ENCODE measurements at regions not wholly inside any gene's neighbourhood (a gene's known extent, or its start where the extent isn't known, plus 50 kb on each side); places are given as distances from the start of the nearest gene placed in this dataset.

DNA sequence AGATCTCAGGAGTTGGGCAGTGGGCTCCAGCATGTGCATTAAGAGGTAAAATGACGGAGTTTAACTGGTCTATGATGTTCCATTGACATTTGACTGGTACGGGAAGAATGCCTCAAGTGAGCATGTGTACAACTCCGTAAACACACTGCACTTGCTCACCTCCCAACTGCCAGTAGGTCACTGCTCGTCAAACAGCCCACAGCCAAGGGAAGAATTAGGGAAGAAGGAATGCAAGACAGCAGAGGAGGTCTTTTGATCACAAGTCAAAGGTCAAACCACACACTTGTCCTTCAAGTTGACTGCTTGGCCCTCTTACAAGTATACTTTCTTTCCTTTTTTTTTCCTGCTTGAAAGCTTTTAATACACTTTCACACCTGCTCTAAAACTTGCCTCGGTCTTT is 236.7 kb downstream of the B3GLCT start:
- H2AFZ ChIP-seq, result peak overlapping the region; percentile 17
- H3K27me3 ChIP-seq (ENCODE audit: control insufficient read depth, insufficient read depth, low read length), result no peaks in the 10 kb centered on the region
- no peak overlapping the region for H3K4me2 ChIP-seq (ENCODE audit: low read length)
- H3K4me3 ChIP-seq (ENCODE audit: low read depth, low read length), result no peak overlapping the region
- H3K9me3 ChIP-seq (ENCODE audit: control insufficient read depth, low read length), result no peaks in the 10 kb centered on the region
- no peaks in the 10 kb centered on the region for H3K4me1 ChIP-seq
- no peak overlapping the region for H3K9ac ChIP-seq
- no peaks in the 10 kb centered on the region for H3K36me3 ChIP-seq (ENCODE audit: control insufficient read depth, insufficient read depth, low read length)
- H3K27ac ChIP-seq, result no peak overlapping the region
- no peaks in the 10 kb centered on the region for H3K79me2 ChIP-seq
- TF ChIP-seq, protein P1, sequence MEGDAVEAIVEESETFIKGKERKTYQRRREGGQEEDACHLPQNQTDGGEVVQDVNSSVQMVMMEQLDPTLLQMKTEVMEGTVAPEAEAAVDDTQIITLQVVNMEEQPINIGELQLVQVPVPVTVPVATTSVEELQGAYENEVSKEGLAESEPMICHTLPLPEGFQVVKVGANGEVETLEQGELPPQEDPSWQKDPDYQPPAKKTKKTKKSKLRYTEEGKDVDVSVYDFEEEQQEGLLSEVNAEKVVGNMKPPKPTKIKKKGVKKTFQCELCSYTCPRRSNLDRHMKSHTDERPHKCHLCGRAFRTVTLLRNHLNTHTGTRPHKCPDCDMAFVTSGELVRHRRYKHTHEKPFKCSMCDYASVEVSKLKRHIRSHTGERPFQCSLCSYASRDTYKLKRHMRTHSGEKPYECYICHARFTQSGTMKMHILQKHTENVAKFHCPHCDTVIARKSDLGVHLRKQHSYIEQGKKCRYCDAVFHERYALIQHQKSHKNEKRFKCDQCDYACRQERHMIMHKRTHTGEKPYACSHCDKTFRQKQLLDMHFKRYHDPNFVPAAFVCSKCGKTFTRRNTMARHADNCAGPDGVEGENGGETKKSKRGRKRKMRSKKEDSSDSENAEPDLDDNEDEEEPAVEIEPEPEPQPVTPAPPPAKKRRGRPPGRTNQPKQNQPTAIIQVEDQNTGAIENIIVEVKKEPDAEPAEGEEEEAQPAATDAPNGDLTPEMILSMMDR (IDR thresholded peaks at IDR 0.05), result no peak

DNA sequence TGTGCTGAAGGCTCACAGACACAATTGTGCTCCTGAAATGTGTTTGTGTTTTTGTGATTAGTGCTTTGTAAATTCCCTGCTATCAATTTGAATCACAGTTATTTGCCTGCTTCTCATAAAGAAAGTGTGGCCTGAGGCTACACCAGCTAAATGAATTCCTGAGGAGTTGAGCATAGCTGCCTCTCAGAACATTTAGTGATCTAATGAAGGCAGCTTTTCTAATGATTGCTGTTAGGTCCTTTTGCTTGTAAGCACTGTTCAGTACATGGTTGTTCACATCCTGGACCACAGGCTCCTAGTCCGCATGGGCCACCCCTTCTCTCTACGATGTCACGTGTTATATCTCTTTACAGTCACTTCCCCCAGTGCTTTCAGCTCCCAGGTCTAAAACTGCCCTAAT is 238.2 kb downstream of the B3GLCT start:
- Histone ChIP-seq H3K9ac (no peak overlapping the region), H2AFZ (no peak overlapping the region), H3K36me3 (ENCODE audit: control insufficient read depth, insufficient read depth, low read length) (no peaks in the 10 kb centered on the region), H3K4me2 (ENCODE audit: low read length) (no peak overlapping the region), H3K27ac (no peak overlapping the region), H3K9me3 (ENCODE audit: control insufficient read depth, low read length) (no peaks in the 10 kb centered on the region), H3K79me2 (no peaks in the 10 kb centered on the region), H3K4me1 (peaks cover 6% of the 10 kb centered on the region), H3K27me3 (ENCODE audit: control insufficient read depth, insufficient read depth, low read length) (no peaks in the 10 kb centered on the region), H3K4me3 (ENCODE audit: low read depth, low read length) (no peak overlapping the region)
- TF ChIP-seq, protein P1 (IDR thresholded peaks at IDR 0.05), result no peak

DNA sequence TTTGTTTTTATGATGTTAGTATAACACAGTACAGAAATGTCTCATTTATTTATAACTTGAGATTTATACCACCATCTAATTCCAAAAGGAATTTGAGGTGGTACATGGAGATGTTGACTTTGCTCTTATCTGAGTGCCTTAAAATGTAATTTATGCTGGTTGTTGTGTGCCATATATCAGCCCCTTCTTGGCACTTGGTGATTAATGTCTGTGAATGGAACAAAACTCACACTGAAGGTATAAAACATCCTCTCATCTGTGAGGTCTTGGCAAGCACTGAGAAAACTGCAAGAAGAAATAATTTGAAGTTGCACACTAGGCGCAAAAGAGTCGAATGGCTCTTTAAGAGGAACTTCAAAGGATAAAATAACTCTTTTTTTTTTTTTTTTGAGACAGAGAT is 240.4 kb downstream of the B3GLCT start:
- Histone ChIP-seq H2AFZ (no peak overlapping the region), H3K4me1 (peaks cover 6% of the 10 kb centered on the region), H3K9me3 (ENCODE audit: control insufficient read depth, low read length) (no peaks in the 10 kb centered on the region), H3K36me3 (ENCODE audit: control insufficient read depth, insufficient read depth, low read length) (no peaks in the 10 kb centered on the region), H3K27me3 (ENCODE audit: control insufficient read depth, insufficient read depth, low read length) (no peaks in the 10 kb centered on the region), H3K9ac (no peak overlapping the region), H3K79me2 (no peaks in the 10 kb centered on the region), H3K4me3 (ENCODE audit: low read depth, low read length) (no peak overlapping the region), H3K4me2 (ENCODE audit: low read length) (no peak overlapping the region), H3K27ac (no peak overlapping the region)
- TF ChIP-seq, protein P1 (IDR thresholded peaks at IDR 0.05), result no peak

DNA sequence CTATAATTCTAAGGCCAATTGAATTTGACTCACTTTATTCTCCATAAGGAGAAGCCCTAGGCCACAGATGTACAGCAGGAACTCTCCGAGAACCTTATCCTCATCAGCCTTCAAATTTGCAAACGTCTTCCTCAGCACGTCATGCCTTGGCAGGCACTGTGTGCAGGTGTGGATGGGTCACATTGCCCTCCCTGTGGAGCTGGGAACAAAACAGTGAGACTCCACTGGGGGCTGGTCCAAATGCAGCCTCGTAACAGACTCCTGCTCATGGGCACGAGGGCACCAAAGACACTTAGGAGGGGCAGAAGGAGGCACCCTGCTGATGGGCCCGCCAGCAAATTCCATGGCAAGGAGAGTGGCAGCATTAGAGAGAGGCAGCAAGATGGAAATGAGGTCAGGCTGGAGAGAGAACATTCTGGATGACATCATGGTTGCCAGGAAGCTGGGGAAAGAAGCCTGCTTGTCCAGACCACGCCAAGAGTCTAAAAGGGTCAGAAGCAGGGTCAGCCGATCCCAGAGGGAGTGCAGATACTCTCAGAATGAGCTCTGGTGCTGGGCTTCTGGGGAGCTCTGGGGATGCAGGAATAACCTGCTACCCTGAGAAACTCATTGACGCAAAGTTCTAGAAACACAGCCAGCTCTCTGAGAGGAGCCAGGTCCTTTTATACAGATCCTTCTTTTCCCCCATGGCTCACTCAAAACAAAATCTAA is 242.2 kb downstream of the B3GLCT start:
- no peaks in the 10 kb centered on the region for H3K9me3 ChIP-seq (ENCODE audit: control insufficient read depth, low read length)
- H3K4me3 ChIP-seq (ENCODE audit: low read depth, low read length), result no peak overlapping the region
- peak overlapping the region; percentile 60 for H2AFZ ChIP-seq
- TF ChIP-seq, protein P1 (IDR thresholded peaks at IDR 0.05), result no peak
- H3K4me2 ChIP-seq (ENCODE audit: low read length), result no peak overlapping the region
- H3K79me2 ChIP-seq, result no peaks in the 10 kb centered on the region
- no peak overlapping the region for H3K9ac ChIP-seq
- H3K36me3 ChIP-seq (ENCODE audit: control insufficient read depth, insufficient read depth, low read length), result no peaks in the 10 kb centered on the region
- H3K27ac ChIP-seq, result no peak overlapping the region
- H3K4me1 ChIP-seq, result peaks cover 6% of the 10 kb centered on the region
- H3K27me3 ChIP-seq (ENCODE audit: control insufficient read depth, insufficient read depth, low read length), result no peaks in the 10 kb centered on the region

DNA sequence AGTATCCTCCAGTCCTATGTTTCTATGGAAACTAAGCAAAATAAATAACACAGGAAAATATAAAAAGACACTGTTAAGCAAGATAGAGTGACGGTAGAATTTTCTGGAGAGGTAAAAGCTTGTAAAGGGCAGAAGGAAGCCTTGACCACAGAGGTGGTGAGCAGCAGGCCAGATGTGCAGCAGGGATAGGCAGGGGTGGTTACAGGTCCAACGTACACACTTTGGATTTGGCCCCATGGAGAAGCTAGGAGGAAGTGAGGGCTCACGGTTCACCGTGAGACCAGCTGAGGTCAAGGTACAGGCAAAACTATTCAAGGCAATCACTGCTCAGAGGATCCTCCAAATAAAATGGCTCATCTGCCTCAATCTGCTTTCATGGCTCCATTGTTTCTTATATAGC is 242.8 kb downstream of the B3GLCT start:
- Histone ChIP-seq H3K4me1 (peaks cover 6% of the 10 kb centered on the region), H3K27me3 (ENCODE audit: control insufficient read depth, insufficient read depth, low read length) (no peaks in the 10 kb centered on the region), H3K27ac (no peak overlapping the region), H3K36me3 (ENCODE audit: control insufficient read depth, insufficient read depth, low read length) (no peaks in the 10 kb centered on the region), H3K9ac (no peak overlapping the region), H3K79me2 (no peaks in the 10 kb centered on the region), H3K4me3 (ENCODE audit: low read depth, low read length) (no peak overlapping the region), H2AFZ (no peak overlapping the region), H3K4me2 (ENCODE audit: low read length) (no peak overlapping the region), H3K9me3 (ENCODE audit: control insufficient read depth, low read length) (no peaks in the 10 kb centered on the region)
- TF ChIP-seq, protein P1 (IDR thresholded peaks at IDR 0.05), result no peak

Data from parathyroid adenoma (tissue), 2 donors.